Gastroesophageal sphincter (tissue), 4 donors: ENCODE measurements at regions not wholly inside any gene's neighbourhood (a gene's known extent, or its start where the extent isn't known, plus 50 kb on each side); places are given as distances from the start of the nearest gene placed in this dataset.

Experiments
- ATAC-seq: fragments of 150-250 bp; one replicate; pipeline ENCODE4 v1.9.1; 2016; ENCODE audit warnings: mild to moderate bottlenecking, moderate library complexity
- H3K27ac ChIP-seq, 4 donors: fragments of 200-600 bp; sonication (generic) in 3 of 4; 1 replicate in 3 of 4; 2 replicates in 1 of 4; pipeline ENCODE4 v1.5.1; 2016 to 2019
- H3K27me3 ChIP-seq: fragments of 200-600 bp; sonication (generic); one replicate; pipeline ENCODE4 v1.5.1; 2019
- H3K36me3 ChIP-seq, 2 donors: fragments of 200-600 bp; sonication (generic); one replicate each; pipeline ENCODE4 v1.5.1; 2019; ENCODE audit warnings: control low read depth in 1 of 2
- H3K4me1 ChIP-seq, 3 donors: fragments of 200-600 bp; sonication (generic); 1 replicate in 2 of 3; 2 replicates in 1 of 3; pipeline ENCODE4 v1.5.1; 2016 to 2019; ENCODE audit warnings: control low read depth in 2 of 3
- H3K4me3 ChIP-seq, 2 donors: fragments of 200-600 bp; sonication (generic); one replicate each; pipeline ENCODE4 v1.5.1; 2019; ENCODE audit warnings: mild to moderate bottlenecking in 1 of 2, moderate library complexity in 1 of 2
- H3K9me3 ChIP-seq, 3 donors: fragments of 200-600 bp; sonication (generic); one replicate each; pipeline ENCODE4 v1.5.1; 2017 to 2019; ENCODE audit warnings: control low read depth in 2 of 3
- CTCF ChIP-seq, 4 experiments: fragments of 200-600 bp in 2 of 4; fragments of 450-650 bp in 2 of 4; sonication (generic) in 1 of 4; IDR thresholded peaks; one replicate each; pipeline ENCODE4 v1.5.1; 2017 to 2019; ENCODE audit warnings: antibody characterized with exemption in 4 of 4, mild to moderate bottlenecking in 2 of 4, moderate library complexity in 2 of 4
- EP300 ChIP-seq: sonication (generic); formaldehyde crosslinking; IDR thresholded peaks from one replicate; pipeline ENCODE4 v1.6.1; 2017; ENCODE audit warnings: antibody characterized with exemption, mild to moderate bottlenecking
- POLR2A ChIP-seq, 2 donors: fragments of 450-650 bp; IDR thresholded peaks; one replicate each; pipeline ENCODE4 v1.6.1; 2017; ENCODE audit warnings: antibody characterized with exemption in 2 of 2, mild to moderate bottlenecking in 2 of 2, moderate library complexity in 1 of 2
- POLR2AphosphoS5 ChIP-seq: sonication (generic); formaldehyde crosslinking; IDR thresholded peaks from one replicate; pipeline ENCODE4 v1.6.1; 2017; ENCODE audit warnings: antibody characterized with exemption
- WGBS, 2 donors: methylation state at CpG; one replicate each; pipeline ENCODE4 v1.1.5; 2018; ENCODE audit warnings: low coverage in 1 of 2; 5-methylcytosine and 5-hydroxymethylcytosine counted together

DNA sequence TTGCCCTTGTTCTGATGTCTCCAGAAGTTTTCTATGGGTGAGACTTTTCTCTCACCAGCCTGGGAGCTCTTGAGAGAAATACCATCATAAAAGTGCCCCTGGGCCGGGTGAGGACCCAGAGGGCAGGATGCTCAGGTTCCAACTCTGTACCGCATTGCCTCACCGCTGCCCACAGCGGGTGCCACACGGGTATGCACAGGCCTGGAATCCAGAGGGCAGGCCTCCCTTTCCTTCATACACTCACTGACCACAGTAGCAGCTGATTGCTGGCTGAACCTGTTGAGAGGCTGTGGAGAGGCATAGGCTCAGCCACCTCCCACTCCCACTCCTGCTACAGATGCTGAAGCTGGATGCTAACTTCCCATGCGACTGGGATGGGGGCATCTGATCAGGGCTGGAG lies 293.8 kb downstream of the CYP26B1 start:
- H3K27ac ChIP-seq, result no peak overlapping the region
- H3K27me3 ChIP-seq, result peaks cover 32% of the 10 kb centered on the region
- ATAC-seq, result no peak
- H3K9me3 ChIP-seq, result peaks cover 0 to 14% (median 0%) of the 10 kb centered on the region in 3 donors
- WGBS, 2 donors, result no CpG with 5 or more reads among the region's 6 CpGs
- H3K4me3 ChIP-seq, result no peak overlapping the region
- peaks cover 0 to 27% (median 11%) of the 10 kb centered on the region in 3 donors for H3K4me1 ChIP-seq
- H3K36me3 ChIP-seq, result no peaks in the 10 kb centered on the region
- no peak for TF ChIP-seq POLR2A (IDR thresholded peaks at IDR 0.05)
- no peak for TF ChIP-seq CTCF (IDR thresholded peaks at IDR 0.05)
- no peak for TF ChIP-seq POLR2AphosphoS5
- no peak for TF ChIP-seq EP300

GRCh38 chr2:71852141-71852711 lies 295.4 kb downstream of the CYP26B1 start:
- TF ChIP-seq EP300 (no peak), POLR2A (IDR thresholded peaks at IDR 0.05) (no peak), POLR2AphosphoS5 (no peak)
- Histone ChIP-seq H3K27ac (no peak overlapping the region), H3K9me3 (peaks cover 0 to 14% (median 0%) of the 10 kb centered on the region in 3 donors), H3K4me1 (peaks cover 0 to 27% (median 11%) of the 10 kb centered on the region in 3 donors), H3K4me3 (no peak overlapping the region), H3K36me3 (no peaks in the 10 kb centered on the region), H3K27me3 (peaks cover 24% of the 10 kb centered on the region)
- ATAC-seq, result peak; percentile 42
- WGBS, 2 donors, result 0% methylated on average over 1 of the region's 32 CpGs; no CpG with 5 or more reads in 1 of the 2 donors

DNA sequence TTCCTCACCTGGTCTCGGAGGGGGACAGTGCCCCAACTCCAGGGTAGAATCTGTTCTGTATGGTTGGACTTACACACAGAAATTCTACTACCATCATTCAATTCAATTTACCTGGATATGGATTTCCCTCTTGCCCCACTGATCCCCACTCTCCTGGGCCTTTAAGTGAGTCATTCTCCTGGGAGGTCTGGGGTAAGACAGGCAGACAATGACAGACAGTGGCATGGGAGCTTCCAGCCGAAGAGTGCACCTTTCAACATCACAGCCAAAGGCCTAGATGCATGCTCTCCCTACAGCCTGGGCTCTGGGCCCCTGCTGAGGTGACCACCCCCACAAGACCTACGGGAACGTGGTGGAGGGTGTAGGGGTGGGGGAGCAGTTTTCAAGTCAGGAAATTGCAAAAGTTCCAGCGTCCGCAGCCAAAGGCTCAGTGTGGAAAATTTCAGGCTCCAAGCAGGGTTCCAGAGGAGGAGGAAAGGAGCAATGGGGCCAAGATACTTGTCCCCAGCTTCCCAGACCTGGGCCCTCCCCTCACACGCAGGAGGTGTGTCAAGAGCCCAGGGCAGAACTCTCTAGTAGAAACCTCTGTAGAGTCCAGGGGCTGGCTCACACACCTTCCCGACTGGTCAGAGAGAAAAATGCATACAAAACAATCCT lies 296.4 kb downstream of the CYP26B1 start:
- H3K27ac ChIP-seq, result no peak overlapping the region
- peaks cover 24% of the 10 kb centered on the region for H3K27me3 ChIP-seq
- H3K4me1 ChIP-seq, result peaks cover 0 to 27% (median 11%) of the 10 kb centered on the region in 3 donors
- 63 to 73% methylated on average over 2 to 3 of the region's 8 CpGs for WGBS, 2 donors
- peaks cover 0 to 13% (median 0%) of the 10 kb centered on the region in 3 donors for H3K9me3 ChIP-seq
- ATAC-seq, result peak; percentile 36
- no peak for TF ChIP-seq POLR2AphosphoS5
- TF ChIP-seq CTCF (IDR thresholded peaks at IDR 0.05), result no peak
- no peak for TF ChIP-seq EP300
- no peaks in the 10 kb centered on the region for H3K36me3 ChIP-seq
- no peak overlapping the region for H3K4me3 ChIP-seq

DNA sequence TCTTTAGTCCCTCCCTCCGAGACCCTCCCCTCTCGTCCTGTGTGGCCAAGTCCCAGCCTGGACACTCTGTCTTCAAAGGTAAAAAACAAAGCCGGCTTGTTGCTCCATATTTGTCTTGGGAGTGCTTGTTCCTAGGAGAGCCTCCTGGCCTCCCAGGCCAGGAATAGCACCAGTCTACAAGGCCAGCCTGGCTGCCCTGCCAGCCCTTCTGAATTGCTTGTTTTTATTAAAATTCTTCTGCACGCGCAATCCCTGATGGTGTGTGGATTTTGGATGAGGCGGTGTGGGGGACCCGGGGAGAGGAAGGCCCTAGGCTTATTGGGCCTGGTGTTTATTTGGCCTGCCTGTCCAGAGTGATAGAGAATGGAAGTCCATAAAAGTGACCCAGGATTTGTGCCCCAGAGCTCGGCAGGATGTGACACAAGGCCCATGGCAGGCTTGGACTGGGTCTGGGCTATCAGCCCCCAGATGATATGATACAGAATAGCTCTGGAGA lies 297.3 kb downstream of the CYP26B1 start:
- Histone ChIP-seq H3K36me3 (no peaks in the 10 kb centered on the region), H3K27ac (no peak overlapping the region), H3K27me3 (peaks cover 24% of the 10 kb centered on the region), H3K4me3 (no peak overlapping the region), H3K9me3 (peaks cover 0 to 4% (median 0%) of the 10 kb centered on the region in 3 donors), H3K4me1 (peaks cover 0 to 27% (median 11%) of the 10 kb centered on the region in 3 donors)
- TF ChIP-seq CTCF (IDR thresholded peaks at IDR 0.05) (no peak), POLR2A (IDR thresholded peaks at IDR 0.05) (no peak)
- WGBS, 2 donors, result 74 to 80% methylated on average over 2 to 3 of the region's 8 CpGs
- ATAC-seq, result no peak

GRCh38 chr2:71849607-71850305 lies 297.9 kb downstream of the CYP26B1 start:
- H3K27ac ChIP-seq, result no peak overlapping the region
- peaks cover 24% of the 10 kb centered on the region for H3K27me3 ChIP-seq
- no peak overlapping the region for H3K4me3 ChIP-seq
- H3K9me3 ChIP-seq, result no peaks in the 10 kb centered on the region
- TF ChIP-seq POLR2A (IDR thresholded peaks at IDR 0.05), result no peak
- no peak for TF ChIP-seq POLR2AphosphoS5
- no peak for TF ChIP-seq EP300
- no peak for TF ChIP-seq CTCF (IDR thresholded peaks at IDR 0.05)
- H3K36me3 ChIP-seq, result no peaks in the 10 kb centered on the region
- H3K4me1 ChIP-seq, result peaks cover 0 to 27% (median 11%) of the 10 kb centered on the region in 3 donors
- WGBS, 2 donors, result 77 to 93% methylated on average over 3 to 4 of the region's 10 CpGs
- ATAC-seq, result no peak
